ENCODE measurements at regions not wholly inside any gene's neighbourhood (a gene's known extent, or its start where the extent isn't known, plus 50 kb on each side); places are given as distances from the start of the nearest gene placed in this dataset.

DNA sequence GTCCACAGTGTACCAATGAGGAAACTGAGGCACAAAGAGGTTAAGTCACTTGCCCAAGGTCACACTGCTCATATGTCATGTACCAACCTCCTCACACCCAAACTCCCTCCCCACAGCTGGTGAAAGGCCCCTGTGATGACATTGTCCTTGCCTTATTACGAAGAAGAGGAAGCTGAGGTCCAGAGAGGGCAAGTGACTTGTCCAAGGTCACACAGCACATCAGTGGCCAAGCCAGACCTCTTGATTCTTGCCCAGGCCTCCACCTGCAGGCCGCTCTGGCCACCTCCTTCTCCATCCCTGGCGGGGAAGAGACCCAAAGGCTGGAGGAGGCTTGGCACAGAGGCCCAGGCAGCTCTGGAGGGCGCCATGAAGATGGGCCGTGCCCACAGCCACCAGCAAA lies 492.4 kb downstream of the PTPRU start:
- TF ChIP-seq, protein P1, sequence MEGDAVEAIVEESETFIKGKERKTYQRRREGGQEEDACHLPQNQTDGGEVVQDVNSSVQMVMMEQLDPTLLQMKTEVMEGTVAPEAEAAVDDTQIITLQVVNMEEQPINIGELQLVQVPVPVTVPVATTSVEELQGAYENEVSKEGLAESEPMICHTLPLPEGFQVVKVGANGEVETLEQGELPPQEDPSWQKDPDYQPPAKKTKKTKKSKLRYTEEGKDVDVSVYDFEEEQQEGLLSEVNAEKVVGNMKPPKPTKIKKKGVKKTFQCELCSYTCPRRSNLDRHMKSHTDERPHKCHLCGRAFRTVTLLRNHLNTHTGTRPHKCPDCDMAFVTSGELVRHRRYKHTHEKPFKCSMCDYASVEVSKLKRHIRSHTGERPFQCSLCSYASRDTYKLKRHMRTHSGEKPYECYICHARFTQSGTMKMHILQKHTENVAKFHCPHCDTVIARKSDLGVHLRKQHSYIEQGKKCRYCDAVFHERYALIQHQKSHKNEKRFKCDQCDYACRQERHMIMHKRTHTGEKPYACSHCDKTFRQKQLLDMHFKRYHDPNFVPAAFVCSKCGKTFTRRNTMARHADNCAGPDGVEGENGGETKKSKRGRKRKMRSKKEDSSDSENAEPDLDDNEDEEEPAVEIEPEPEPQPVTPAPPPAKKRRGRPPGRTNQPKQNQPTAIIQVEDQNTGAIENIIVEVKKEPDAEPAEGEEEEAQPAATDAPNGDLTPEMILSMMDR (conservative IDR thresholded peaks at IDR 0.05; ENCODE audit: low read length) = no peak
- TF ChIP-seq EZH2phosphoT487 (IDR thresholded peaks at IDR 0.05; ENCODE audit: borderline replicate concordance) = no peak
